NCI-H1436 (cell line): ENCODE measurements at regions not wholly inside any gene's neighbourhood (a gene's known extent, or its start where the extent isn't known, plus 50 kb on each side); places are given as distances from the start of the nearest gene placed in this dataset.

Experiments used
- DNase-seq: peaks from one replicate; lab custom pipeline; 2025; lab: John Stamatoyannopoulos, UW

DNA sequence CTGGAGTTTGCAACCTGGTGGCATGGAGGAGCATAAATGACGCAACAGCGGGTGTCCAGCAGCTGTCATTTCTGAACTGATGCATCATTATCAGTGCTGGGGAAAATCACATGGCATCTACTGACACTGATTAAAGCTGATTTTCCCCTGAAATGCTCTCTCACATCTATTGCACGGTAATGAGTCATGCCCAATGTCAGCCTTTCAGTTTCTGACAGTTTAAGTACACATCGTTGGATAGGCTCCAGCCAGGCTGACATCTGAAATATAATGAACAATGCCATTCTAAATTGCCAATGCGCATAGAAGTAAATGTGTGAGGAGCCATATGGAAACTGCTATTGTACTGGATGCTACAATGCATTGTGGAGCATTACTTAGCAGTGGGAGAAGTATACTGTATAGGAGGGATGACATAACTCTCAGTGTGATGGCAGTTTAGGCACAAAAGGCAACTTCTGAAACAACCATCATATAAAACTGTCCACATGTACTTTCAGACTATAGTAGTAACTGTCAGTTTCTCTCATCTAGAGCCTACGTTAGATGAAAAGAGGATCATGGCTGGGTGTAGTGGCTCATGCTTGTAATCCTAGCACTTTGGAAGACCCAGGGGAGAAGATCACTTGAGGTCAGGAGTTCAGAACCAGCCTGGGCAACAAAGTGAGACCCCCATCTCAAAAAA, 389.3 kb upstream of the DMAC1 start:
- no peak for DNase-seq

- DNase-seq: no peak
These were observed 387.0 kb upstream of the DMAC1 start for GRCh38 chr9:8186560-8186959.

DNA sequence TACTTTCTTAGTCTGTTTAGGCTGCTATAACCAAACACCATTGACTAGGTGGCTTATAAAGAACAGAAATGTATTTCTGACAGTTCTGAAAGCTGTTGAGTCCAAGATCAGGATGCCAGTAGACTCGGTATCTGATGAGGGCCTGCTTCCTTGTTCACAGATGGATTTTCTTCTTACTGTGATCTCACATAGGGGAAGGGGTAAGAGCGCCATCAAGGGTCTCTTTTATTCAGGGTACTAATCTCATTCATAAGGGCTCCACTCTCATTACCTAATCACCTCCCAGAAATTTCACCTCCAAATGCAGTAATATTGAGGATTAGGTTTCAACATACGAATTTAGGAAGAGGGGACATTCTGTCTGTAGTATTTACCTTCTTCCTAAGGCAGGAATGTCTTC, 384.0 kb upstream of the DMAC1 start:
- no peak for DNase-seq

DNA sequence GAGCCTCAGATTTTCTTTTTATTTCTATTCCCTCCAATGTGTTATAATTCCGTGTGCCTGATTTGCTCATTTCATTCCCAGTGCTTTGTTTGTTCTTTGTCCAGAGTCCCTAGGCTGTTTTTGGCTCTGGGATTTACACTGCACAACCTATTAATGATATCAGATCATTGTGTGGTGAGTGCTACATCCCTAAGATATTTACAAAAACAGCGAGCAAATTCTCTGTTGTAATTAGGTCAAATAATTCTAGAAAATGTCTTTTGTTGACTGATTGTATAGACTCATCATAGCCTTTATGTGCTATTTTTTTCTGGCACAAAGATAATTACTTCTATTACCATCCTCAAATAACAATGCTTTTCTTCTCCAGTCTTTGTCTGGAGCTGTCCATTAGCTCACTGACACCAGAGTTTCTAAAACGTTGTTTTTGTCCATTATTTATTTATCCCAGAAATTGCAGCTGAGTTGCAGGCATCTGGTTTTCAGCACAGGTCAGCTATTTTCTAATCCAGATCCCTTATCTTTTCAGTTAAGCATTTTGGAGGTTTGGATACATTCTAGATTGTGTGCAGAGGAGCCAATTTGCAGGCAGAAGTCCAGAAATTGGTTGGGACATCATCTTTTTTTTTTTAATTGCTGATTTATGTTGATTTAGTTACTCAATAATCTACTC, 379.9 kb upstream of the DMAC1 start:
- no peak for DNase-seq

DNA sequence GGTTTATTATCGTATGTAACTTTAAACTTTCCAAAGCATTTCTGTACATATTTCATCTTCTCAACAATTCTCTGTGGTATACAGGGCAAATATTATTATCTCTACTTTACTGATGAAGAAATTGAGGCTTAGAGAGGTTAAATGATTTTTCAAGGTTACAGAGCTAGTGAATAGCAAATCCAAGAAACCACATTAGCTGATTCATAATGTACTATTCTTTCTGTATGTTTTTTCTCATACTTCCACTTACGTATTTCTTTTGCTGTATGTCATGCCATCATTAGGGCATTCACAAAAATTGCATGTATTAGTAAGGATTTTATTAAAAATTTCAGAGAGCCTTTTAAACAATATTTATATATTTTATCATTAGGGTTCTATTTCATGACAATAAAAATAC, 372.4 kb upstream of the DMAC1 start:
- DNase-seq: no peak

DNA sequence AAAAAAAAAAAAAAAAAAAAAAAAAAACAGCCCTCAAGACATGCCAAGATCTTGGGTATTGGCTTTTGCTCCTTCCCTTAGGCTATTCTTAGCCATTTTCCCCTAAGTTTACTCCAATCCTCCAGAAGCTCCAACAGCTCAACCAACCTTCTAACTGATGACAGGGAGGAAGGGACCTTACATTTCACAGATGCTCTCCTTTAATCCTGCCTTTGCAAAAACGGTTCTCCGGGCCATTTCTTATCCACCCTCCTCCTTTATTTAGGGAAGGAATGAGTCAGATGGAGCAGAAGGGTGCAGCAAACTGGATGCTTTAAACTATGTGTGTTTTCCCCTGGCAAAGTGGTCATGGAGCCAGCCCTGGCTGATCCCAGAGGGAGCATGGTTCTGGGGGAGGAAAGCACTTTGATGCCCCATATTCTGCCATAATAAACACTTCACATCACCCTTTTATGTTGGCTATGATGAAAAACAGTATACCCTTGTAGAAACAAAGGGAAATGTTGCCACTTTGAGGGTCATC, 369.4 kb upstream of the DMAC1 start:
- DNase-seq: no peak

DNA sequence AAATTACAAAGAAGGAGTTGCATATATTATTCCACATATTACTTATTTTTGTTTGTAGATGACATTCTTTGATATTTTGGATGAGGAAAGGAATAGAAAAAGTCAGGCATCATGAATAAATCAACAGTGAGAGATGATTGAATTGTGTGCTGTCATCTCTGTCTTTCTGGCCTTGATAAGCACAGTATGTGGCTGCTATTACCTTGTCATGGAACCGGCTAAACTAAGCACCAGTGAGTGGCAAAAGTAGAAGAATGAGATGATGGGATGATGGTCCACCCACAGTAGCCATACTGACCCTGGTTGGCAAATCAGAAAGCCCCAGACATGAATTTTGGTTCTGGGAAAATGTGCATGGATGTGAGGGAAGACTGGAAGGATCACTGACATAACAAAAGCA, 361.2 kb upstream of the DMAC1 start:
- DNase-seq: no peak

DNA sequence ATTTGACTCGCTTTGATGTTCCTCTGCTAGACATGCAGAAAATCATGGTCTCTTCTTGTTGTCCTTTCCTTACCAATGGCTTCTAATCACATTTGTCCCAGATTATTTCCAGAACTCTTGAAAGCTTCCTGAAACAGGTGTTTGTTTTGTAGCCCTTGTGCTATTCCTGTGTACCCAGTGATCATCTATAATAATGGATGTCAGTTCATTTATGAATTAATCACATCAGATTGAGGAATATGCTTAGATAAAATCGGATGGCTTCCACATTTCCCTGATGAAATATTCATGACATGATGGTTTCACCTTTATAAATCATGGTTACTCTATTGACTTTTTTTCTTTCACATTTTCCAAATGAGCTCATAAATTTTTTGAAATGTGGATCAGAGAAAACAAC, 359.0 kb upstream of the DMAC1 start:
- DNase-seq: no peak

GRCh38 chr9:8157683-8158324, 358.2 kb upstream of the DMAC1 start:
- no peak for DNase-seq

DNA sequence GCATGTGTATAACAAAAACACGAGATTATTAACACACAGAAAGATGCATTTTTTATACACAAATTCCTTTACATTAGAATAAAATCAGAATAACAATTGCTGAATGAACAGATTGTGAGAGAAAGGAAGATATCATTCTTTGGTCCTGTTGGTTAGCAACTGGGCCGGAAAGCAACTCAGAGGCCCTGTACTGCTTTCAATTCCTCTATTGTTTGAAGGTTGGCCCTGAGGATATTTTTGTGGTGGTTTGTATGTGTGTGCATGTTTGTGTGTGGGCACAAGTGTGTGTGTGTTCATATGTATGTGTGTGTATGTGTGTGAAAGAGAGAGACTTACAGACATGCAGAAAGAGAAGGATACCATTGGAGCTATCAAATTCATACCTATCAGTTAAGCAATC, 356.8 kb upstream of the DMAC1 start:
- DNase-seq: no peak

- DNase-seq: no peak
These were observed 356.1 kb upstream of the DMAC1 start for GRCh38 chr9:8155706-8156105.

DNA sequence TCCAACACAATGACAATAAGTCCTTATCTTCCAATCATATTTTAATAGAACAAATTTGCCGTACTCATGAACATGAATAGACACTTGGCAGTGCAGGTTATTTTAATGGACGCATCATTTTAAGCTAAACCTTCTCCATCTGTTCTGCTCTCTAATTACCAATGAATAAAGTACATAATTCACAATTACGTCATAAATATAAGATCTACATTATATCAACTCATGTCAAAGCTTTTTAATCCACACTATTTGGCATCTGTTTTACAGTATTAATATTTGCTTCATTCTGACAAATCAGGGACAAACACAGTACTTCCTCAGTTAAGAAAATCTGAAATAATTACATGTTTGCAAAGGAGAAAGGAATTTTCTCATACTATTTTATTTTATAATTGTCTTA, 344.1 kb upstream of the DMAC1 start:
- no peak for DNase-seq

- DNase-seq: no peak
These were observed 341.0 kb upstream of the DMAC1 start for GRCh38 chr9:8140557-8140956.

DNA sequence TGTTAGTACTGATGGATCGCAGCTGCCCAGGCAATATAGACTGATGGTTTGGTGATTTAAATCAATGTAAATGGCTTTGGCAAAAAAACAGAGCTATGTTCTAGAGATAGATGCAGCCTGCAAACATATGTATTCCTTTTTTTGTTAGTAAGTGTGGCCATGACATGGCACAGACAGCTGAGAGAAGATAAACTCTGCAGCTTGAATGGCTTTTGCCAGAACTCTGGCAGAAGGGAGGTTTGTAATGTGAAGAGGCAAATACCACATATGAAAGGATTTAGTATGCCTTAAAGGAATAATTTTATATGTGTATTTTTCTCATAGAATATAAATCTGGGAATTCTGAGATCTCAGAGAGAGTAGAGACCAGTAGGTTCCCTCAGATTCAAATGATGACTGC, 340.2 kb upstream of the DMAC1 start:
- DNase-seq: no peak

DNA sequence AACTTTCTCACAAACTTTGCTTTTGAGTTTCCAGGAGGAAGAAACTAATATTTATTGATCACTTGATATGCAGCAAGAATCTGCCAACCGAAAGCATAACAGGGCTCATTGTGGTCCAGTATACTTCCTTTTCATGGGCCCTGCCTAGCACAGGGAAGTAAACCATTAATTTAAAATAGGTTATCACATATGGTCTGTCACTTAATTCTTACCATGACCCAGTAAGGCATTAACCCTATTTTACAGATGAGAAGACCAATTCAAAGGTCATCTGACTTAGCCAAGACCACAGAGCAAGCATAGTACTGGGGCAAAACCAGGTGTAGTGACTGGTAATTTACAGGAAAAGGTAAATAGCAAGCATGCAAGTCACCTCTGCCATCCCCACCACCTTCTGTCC, 336.9 kb upstream of the DMAC1 start:
- no peak for DNase-seq

GRCh38 chr9:8134635-8135034, 335.1 kb upstream of the DMAC1 start:
- DNase-seq: no peak

GRCh38 chr9:8133606-8134005, 334.0 kb upstream of the DMAC1 start:
- DNase-seq: no peak

GRCh38 chr9:8115570-8115969, 316.0 kb upstream of the DMAC1 start:
- no peak for DNase-seq

DNA sequence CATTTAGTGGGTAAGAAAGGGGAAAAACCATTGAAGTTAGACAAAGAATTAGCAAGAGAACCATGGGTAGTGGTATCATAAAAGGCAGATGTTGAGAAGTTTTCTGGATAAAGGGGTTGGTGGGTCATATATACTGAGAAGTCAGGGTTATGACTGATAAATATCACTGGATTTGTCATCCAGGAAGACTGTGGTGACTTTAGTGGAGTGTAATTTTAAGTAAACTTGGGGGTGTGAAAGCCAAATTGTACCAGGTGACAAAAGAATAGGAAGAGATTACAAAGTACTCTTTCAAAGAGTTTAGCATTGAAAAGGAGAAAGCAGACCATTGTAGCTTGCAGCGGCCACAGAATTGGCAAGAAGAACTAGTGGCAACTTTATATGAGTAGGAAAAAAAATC, 315.2 kb upstream of the DMAC1 start:
- DNase-seq: no peak

GRCh38 chr9:8106362-8106761, 306.8 kb upstream of the DMAC1 start:
- no peak for DNase-seq

- DNase-seq: no peak
These were observed 302.0 kb upstream of the DMAC1 start for GRCh38 chr9:8101607-8102006.

- no peak for DNase-seq
These were observed 296.5 kb upstream of the DMAC1 start for GRCh38 chr9:8096091-8096490.

- peak; percentile 95 for DNase-seq
These were observed 296.1 kb upstream of the DMAC1 start for GRCh38 chr9:8095672-8096086.
